ENCODE measurements at regions not wholly inside any gene's neighbourhood (a gene's known extent, or its start where the extent isn't known, plus 50 kb on each side); places are given as distances from the start of the nearest gene placed in this dataset.

- Histone ChIP-seq H3K4me1 (ENCODE audit: control insufficient read depth, insufficient read depth, low read length) (no peaks in the 10 kb centered on the region), H3K27ac (ENCODE audit: low read length) (no peak overlapping the region), H3K4me3 (ENCODE audit: low read length) (no peak overlapping the region), H3K36me3 (ENCODE audit: control insufficient read depth, insufficient read depth, low read length) (no peaks in the 10 kb centered on the region), H3K9me3 (ENCODE audit: control insufficient read depth, insufficient read depth, low read length) (no peaks in the 10 kb centered on the region), H3K27me3 (ENCODE audit: control insufficient read depth, insufficient read depth, low read length) (no peaks in the 10 kb centered on the region)
- Mint-ChIP-seq H3K4me3 (no peak overlapping the region), H3K27me3 (ENCODE audit: low read depth in 2 of 2) (no peaks in the 10 kb centered on the region), H3K9me3 (peaks cover 0 to 4% of the 10 kb centered on the region in 2 donors), H3K36me3 (no peaks in the 10 kb centered on the region), H3K4me1 (no peaks in the 10 kb centered on the region), H3K27ac (no peak overlapping the region)
- no peak for TF ChIP-seq CTCF (IDR thresholded peaks at IDR 0.05)
- intact Hi-C loops (cut with micrococcal nuclease): no loop called here
- ATAC-seq: no peak
- no peak for DNase-seq
- 20% methylated on average over 1 of the region's 1 CpG for WGBS (ENCODE audit: insufficient coverage)
These were observed 433.0 kb downstream of the LRIG3 start for GRCh38 chr12:58487255-58487654.

GRCh38 chr12:58487678-58488161, 432.6 kb downstream of the LRIG3 start:
- no CpG with 5 or more reads among the region's 1 CpG for WGBS (ENCODE audit: insufficient coverage)

GRCh38 chr12:58489394-58489793, 430.9 kb downstream of the LRIG3 start:
- peaks cover 0 to 5% of the 10 kb centered on the region in 2 donors for H3K9me3 Mint-ChIP-seq
- no peak overlapping the region for H3K4me3 Mint-ChIP-seq
- H3K4me1 ChIP-seq (ENCODE audit: control insufficient read depth, insufficient read depth, low read length): no peaks in the 10 kb centered on the region
- no peaks in the 10 kb centered on the region for H3K4me1 Mint-ChIP-seq
- no peak overlapping the region for H3K4me3 ChIP-seq (ENCODE audit: low read length)
- H3K27me3 ChIP-seq (ENCODE audit: control insufficient read depth, insufficient read depth, low read length): no peaks in the 10 kb centered on the region
- no peak overlapping the region for H3K27ac ChIP-seq (ENCODE audit: low read length)
- no peaks in the 10 kb centered on the region for H3K27me3 Mint-ChIP-seq (ENCODE audit: low read depth in 2 of 2)
- no peak overlapping the region for H3K27ac Mint-ChIP-seq
- intact Hi-C loops (cut with micrococcal nuclease): no loop called here
- ATAC-seq (no peak), DNase-seq (no peak)
- TF ChIP-seq CTCF (IDR thresholded peaks at IDR 0.05): no peak
- H3K36me3 Mint-ChIP-seq: no peaks in the 10 kb centered on the region
- H3K9me3 ChIP-seq (ENCODE audit: control insufficient read depth, insufficient read depth, low read length): no peaks in the 10 kb centered on the region
- WGBS (ENCODE audit: insufficient coverage): 64% methylated on average over 1 of the region's 1 CpG
- no peaks in the 10 kb centered on the region for H3K36me3 ChIP-seq (ENCODE audit: control insufficient read depth, insufficient read depth, low read length)

More at GRCh38 chr12:58487678-58488161, 432.6 kb downstream of the LRIG3 start:
- Mint-ChIP-seq H3K4me3 (no peak overlapping the region), H3K36me3 (no peaks in the 10 kb centered on the region), H3K27me3 (ENCODE audit: low read depth in 2 of 2) (no peaks in the 10 kb centered on the region), H3K9me3 (peaks cover 0 to 4% of the 10 kb centered on the region in 2 donors), H3K4me1 (no peaks in the 10 kb centered on the region), H3K27ac (no peak overlapping the region)
- H3K9me3 ChIP-seq (ENCODE audit: control insufficient read depth, insufficient read depth, low read length): no peaks in the 10 kb centered on the region
- no peak for DNase-seq
- H3K27me3 ChIP-seq (ENCODE audit: control insufficient read depth, insufficient read depth, low read length): no peaks in the 10 kb centered on the region
- no peaks in the 10 kb centered on the region for H3K4me1 ChIP-seq (ENCODE audit: control insufficient read depth, insufficient read depth, low read length)
- intact Hi-C loops (cut with micrococcal nuclease): no loop called here
- no peak overlapping the region for H3K4me3 ChIP-seq (ENCODE audit: low read length)
- H3K27ac ChIP-seq (ENCODE audit: low read length): no peak overlapping the region
- H3K36me3 ChIP-seq (ENCODE audit: control insufficient read depth, insufficient read depth, low read length): no peaks in the 10 kb centered on the region
- no peak for TF ChIP-seq CTCF (IDR thresholded peaks at IDR 0.05)
- ATAC-seq: no peak

- H3K4me3 ChIP-seq (ENCODE audit: low read length): no peak overlapping the region
- H3K27ac ChIP-seq (ENCODE audit: low read length): no peak overlapping the region
- H3K36me3 Mint-ChIP-seq: no peaks in the 10 kb centered on the region
- no peak for ATAC-seq
- H3K36me3 ChIP-seq (ENCODE audit: control insufficient read depth, insufficient read depth, low read length): no peaks in the 10 kb centered on the region
- peaks cover 0 to 8% of the 10 kb centered on the region in 2 donors for H3K9me3 Mint-ChIP-seq
- H3K4me1 Mint-ChIP-seq: no peaks in the 10 kb centered on the region
- no peak overlapping the region for H3K4me3 Mint-ChIP-seq
- WGBS (ENCODE audit: insufficient coverage): 91% methylated on average over 3 of the region's 3 CpGs
- no peak for TF ChIP-seq CTCF (IDR thresholded peaks at IDR 0.05)
- H3K9me3 ChIP-seq (ENCODE audit: control insufficient read depth, insufficient read depth, low read length): no peaks in the 10 kb centered on the region
- H3K27ac Mint-ChIP-seq: no peak overlapping the region
- intact Hi-C loops (cut with micrococcal nuclease): no loop called here
- H3K4me1 ChIP-seq (ENCODE audit: control insufficient read depth, insufficient read depth, low read length): no peaks in the 10 kb centered on the region
- H3K27me3 ChIP-seq (ENCODE audit: control insufficient read depth, insufficient read depth, low read length): no peaks in the 10 kb centered on the region
- H3K27me3 Mint-ChIP-seq (ENCODE audit: low read depth in 2 of 2): no peaks in the 10 kb centered on the region
- no peak for DNase-seq
These were observed 429.0 kb downstream of the LRIG3 start for GRCh38 chr12:58491306-58491705.

Measured in natural killer cell (primary cell).